H1 (cell line): ENCODE measurements at regions not wholly inside any gene's neighbourhood (a gene's known extent, or its start where the extent isn't known, plus 50 kb on each side); places are given as distances from the start of the nearest gene placed in this dataset.

Experiments used
- ASH2L ChIP-seq: fragments of 200-600, 300-600 bp; sonication (generic); IDR thresholded peaks from one replicate; pipeline ENCODE4 v1.7.1; 2017; ENCODE audit warnings: low read length
- POLR2AphosphoS5 ChIP-seq: IDR thresholded peaks from 2 replicates; pipeline ENCODE4 v1.6.1; 2011; ENCODE audit warnings: low read depth, low read length
- SIN3A ChIP-seq, 2 experiments: IDR thresholded peaks in 1 of 2; conservative IDR thresholded peaks in 1 of 2; 2 replicates each; pipeline ENCODE4 v1.6.1; 2011 to 2012; ENCODE audit warnings: low read length in 2 of 2, improper control_type of control experiment in 1 of 2, low read depth in 1 of 2, mild to moderate bottlenecking in 1 of 2
- TAF7 ChIP-seq: optimal IDR thresholded peaks from 2 replicates; pipeline ENCODE3; 2011; ENCODE audit warnings: low read depth, mild to moderate bottlenecking, inconsistent platforms, low read length, moderate library complexity, borderline replicate concordance
- TF ChIP-seq, protein P1 (sequence below): fragments of 300-600 bp; sonication (generic); IDR thresholded peaks from 2 replicates; pipeline ENCODE4 v1.7.1; 2012; ENCODE audit warnings: low read length, moderate library complexity, mild to moderate bottlenecking, inconsistent platforms; ENCODE audit not compliant: insufficient replicate concordance

DNA sequence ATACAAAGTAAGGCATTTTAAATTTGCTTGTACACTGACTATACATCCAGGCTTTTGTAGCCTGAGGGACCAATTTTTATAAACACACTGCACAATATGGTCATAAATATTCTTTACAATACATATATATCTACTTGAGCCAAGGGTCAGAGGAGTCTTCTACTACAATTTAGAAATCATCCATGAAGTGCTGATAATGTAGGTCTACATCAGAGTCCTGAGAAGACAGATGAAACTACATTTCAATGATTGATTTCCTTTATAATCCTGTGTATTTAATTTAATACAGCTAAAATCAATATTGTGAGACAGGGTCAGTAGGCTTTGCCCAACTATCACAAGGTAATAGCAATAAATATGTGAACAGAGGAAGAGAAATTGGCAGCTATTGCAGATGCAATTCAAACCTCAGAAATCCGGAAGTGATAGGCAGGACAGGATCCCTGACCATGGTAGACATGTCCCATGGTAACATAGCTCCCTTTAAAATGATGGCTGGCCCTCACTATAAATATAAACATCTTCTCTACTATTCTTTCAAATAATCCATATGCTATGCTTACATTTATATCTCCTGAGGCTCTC, 318.0 kb upstream of the POT1 start (continued):
- TF ChIP-seq, protein P1, sequence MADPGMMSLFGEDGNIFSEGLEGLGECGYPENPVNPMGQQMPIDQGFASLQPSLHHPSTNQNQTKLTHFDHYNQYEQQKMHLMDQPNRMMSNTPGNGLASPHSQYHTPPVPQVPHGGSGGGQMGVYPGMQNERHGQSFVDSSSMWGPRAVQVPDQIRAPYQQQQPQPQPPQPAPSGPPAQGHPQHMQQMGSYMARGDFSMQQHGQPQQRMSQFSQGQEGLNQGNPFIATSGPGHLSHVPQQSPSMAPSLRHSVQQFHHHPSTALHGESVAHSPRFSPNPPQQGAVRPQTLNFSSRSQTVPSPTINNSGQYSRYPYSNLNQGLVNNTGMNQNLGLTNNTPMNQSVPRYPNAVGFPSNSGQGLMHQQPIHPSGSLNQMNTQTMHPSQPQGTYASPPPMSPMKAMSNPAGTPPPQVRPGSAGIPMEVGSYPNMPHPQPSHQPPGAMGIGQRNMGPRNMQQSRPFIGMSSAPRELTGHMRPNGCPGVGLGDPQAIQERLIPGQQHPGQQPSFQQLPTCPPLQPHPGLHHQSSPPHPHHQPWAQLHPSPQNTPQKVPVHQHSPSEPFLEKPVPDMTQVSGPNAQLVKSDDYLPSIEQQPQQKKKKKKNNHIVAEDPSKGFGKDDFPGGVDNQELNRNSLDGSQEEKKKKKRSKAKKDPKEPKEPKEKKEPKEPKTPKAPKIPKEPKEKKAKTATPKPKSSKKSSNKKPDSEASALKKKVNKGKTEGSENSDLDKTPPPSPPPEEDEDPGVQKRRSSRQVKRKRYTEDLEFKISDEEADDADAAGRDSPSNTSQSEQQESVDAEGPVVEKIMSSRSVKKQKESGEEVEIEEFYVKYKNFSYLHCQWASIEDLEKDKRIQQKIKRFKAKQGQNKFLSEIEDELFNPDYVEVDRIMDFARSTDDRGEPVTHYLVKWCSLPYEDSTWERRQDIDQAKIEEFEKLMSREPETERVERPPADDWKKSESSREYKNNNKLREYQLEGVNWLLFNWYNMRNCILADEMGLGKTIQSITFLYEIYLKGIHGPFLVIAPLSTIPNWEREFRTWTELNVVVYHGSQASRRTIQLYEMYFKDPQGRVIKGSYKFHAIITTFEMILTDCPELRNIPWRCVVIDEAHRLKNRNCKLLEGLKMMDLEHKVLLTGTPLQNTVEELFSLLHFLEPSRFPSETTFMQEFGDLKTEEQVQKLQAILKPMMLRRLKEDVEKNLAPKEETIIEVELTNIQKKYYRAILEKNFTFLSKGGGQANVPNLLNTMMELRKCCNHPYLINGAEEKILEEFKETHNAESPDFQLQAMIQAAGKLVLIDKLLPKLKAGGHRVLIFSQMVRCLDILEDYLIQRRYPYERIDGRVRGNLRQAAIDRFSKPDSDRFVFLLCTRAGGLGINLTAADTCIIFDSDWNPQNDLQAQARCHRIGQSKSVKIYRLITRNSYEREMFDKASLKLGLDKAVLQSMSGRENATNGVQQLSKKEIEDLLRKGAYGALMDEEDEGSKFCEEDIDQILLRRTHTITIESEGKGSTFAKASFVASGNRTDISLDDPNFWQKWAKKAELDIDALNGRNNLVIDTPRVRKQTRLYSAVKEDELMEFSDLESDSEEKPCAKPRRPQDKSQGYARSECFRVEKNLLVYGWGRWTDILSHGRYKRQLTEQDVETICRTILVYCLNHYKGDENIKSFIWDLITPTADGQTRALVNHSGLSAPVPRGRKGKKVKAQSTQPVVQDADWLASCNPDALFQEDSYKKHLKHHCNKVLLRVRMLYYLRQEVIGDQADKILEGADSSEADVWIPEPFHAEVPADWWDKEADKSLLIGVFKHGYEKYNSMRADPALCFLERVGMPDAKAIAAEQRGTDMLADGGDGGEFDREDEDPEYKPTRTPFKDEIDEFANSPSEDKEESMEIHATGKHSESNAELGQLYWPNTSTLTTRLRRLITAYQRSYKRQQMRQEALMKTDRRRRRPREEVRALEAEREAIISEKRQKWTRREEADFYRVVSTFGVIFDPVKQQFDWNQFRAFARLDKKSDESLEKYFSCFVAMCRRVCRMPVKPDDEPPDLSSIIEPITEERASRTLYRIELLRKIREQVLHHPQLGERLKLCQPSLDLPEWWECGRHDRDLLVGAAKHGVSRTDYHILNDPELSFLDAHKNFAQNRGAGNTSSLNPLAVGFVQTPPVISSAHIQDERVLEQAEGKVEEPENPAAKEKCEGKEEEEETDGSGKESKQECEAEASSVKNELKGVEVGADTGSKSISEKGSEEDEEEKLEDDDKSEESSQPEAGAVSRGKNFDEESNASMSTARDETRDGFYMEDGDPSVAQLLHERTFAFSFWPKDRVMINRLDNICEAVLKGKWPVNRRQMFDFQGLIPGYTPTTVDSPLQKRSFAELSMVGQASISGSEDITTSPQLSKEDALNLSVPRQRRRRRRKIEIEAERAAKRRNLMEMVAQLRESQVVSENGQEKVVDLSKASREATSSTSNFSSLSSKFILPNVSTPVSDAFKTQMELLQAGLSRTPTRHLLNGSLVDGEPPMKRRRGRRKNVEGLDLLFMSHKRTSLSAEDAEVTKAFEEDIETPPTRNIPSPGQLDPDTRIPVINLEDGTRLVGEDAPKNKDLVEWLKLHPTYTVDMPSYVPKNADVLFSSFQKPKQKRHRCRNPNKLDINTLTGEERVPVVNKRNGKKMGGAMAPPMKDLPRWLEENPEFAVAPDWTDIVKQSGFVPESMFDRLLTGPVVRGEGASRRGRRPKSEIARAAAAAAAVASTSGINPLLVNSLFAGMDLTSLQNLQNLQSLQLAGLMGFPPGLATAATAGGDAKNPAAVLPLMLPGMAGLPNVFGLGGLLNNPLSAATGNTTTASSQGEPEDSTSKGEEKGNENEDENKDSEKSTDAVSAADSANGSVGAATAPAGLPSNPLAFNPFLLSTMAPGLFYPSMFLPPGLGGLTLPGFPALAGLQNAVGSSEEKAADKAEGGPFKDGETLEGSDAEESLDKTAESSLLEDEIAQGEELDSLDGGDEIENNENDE: no peak
- TF ChIP-seq ASH2L (no peak), SIN3A (conservative IDR thresholded peaks at IDR 0.05 in 1 of 2, IDR thresholded peaks at IDR 0.05 in 1 of 2; ENCODE audit: low read depth in 1 of 2, low read length in 2 of 2) (no peak), POLR2AphosphoS5 (no peak), TAF7 (no peak)
